Embryonic facial prominence (tissue), 1 donor: ENCODE measurements at regions not wholly inside any gene's neighbourhood (a gene's known extent, or its start where the extent isn't known, plus 50 kb on each side); places are given as distances from the start of the nearest gene placed in this dataset.
A peak's percentile ranks its signal among the peaks of the same experiment; 100 is the strongest.

ENCODE experiments used
- DNase-seq: peaks from one replicate; pipeline ENCODE4 v3.0.0-alpha.2; 2016; ENCODE audit errors: extremely low spot score

DNA sequence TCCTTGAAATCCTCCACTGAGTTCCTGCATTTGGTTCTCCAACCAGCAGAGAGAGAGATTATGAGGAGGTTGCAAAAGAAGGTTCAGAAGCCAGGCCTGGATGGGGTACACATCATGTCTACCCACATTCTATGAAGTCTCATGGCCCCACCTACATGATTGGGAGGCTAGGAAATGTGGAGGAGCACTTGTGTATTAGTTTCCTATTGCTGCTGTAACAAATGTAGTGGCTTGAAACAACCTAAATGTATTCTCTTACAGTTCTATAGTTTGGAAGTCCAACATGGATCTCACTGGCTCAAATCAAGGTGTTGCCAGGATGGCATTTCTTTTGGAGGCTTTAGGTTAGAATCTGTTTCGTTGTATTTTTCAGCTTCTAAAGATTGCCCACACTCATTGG lies 134.2 kb upstream of the ZNF648 start:
- DNase-seq = no peak

DNA sequence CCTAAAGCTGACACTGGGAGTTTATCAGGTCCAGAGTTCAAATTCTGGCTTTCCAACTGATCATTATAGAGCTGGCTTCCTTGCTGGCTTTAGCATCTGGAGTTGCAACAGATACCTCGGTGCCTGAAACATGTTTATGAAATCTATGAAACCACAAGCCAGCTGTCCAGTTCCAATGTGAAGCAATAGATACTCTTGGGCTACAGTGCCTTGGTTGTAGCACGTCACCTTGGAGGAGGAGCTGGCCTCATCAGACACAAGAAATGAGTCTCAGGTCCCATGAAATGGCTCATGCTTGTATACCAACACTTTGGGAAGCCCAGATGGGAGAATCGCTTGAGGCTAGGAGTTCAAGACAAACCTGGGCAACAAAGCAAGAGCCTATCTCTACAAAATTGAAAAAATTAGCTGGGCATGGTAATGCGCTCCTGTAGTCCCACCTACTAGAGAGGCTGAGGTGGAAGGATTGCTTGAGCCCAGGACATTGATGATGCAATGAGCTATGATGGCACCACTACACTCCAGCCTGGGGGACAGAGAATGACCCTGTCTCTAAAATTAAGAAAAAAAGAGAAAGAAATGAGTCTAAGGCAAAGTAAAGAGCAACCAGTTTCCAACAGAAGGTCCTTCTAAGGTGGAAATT lies 132.5 kb upstream of the ZNF648 start:
- no peak for DNase-seq

DNA sequence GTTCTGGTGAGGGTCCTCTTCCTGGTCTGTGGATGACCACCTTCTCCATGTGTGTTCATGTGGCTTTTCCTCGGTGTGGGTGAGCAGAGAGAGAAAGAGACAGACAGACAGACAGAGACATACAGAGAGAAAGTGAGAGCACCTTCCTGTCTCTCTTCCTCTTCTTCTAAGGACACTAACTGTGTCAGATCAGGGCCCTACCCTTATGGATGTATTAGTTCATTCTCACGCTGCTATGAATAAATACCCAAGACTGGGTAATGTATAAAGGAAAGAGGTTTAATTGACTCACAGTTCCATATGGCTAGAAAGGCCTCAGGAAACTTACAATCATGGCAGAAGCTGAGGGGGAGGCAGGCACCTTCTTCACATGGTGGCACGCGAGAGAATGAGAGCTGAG lies 131.5 kb upstream of the ZNF648 start:
- no peak for DNase-seq

DNA sequence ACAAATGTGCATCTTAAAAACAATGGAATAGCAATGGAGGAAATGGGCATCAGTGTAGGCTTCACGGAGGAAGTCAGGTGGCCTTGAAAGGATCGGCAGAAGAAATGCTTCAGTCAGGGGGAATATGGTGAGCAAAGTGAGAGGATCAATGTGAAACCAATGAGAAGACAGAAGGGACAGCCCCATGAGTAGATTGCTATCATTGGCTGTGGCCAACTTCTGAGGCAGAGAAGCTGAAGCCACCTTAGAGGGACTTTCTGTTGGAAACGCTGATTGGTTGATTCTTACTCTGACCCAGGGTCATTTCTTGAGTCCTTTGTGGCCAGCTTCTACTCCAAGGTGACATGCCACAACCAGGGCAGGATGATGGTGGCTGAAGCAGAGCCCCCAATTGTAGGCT lies 130.7 kb upstream of the ZNF648 start:
- DNase-seq = no peak

DNA sequence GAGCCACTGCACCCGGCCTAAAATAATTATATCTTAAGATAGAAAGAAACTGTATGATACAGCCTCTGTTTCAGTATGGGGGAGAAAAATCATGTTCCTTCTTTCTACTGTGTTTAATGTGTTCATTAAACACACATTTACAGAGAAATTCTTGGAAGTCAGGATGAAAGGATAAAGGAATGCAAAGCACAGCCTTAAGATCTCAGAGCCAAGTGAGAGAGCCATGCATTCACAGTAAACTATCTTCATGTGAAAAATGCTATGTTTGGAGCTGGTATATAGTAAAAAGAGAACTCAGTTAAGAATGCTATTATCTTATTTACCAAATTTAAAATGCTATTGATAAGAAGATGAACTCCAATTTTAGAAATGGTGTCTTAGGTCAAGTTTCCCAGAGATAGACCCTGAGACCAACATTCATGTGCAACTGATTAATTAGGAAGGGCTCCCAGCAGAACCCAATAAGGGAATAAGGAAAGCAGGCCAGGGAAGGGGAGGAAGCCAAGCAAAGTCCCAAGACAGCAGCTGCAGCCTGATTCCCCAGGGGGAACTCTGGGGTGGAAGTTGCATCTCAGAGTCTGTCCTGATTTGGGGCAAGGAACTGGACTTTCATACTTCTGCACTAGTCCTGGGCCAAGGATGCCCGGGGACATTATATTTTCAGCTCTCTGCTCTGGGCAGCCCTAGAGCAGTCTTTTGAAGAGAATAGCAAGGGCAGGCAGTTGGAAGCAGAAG lies 130.0 kb upstream of the ZNF648 start:
- DNase-seq = no peak

DNA sequence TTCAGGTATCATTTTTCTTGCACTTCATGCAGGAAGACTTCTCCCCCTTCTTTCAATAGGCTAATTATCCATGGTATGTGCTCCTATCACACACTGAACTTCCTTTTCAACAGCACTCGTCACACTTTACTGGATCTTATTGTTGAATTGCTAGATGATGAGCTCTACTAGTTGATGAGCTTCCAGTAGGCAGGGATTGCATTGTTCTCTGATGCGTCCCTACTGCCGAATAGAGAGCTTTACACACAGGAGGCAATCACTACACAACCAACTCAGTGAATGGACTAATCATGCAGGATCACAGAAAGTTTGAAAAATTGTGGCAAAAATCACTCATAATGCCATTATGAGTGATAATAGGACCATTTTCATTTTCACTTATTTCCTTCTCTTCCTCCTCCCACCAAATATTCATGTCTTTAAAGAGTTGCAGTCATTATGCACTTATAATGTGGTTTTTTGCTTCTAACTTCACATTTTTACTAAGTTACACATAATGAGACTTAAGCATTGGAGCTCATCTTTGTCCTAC lies 128.1 kb upstream of the ZNF648 start:
- DNase-seq = no peak

DNA sequence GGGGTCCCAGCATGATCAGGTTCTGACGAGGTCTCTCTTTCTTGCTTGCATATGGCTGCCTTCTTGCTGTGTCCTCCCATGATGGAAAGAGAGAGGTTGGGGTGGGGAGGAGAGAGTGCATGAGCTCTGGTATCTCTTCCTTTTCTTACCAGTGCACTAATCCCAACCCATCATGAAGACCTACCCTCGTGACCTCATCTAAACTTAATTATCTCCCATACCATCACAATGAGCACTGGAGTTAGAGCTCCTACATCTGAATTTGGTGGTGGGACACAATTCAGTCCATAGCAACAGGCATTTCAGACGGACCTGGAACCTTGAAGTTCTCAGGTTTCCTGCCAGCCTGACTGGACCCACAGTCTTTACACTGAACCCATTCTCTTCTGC lies 125.2 kb upstream of the ZNF648 start:
- no peak for DNase-seq

DNA sequence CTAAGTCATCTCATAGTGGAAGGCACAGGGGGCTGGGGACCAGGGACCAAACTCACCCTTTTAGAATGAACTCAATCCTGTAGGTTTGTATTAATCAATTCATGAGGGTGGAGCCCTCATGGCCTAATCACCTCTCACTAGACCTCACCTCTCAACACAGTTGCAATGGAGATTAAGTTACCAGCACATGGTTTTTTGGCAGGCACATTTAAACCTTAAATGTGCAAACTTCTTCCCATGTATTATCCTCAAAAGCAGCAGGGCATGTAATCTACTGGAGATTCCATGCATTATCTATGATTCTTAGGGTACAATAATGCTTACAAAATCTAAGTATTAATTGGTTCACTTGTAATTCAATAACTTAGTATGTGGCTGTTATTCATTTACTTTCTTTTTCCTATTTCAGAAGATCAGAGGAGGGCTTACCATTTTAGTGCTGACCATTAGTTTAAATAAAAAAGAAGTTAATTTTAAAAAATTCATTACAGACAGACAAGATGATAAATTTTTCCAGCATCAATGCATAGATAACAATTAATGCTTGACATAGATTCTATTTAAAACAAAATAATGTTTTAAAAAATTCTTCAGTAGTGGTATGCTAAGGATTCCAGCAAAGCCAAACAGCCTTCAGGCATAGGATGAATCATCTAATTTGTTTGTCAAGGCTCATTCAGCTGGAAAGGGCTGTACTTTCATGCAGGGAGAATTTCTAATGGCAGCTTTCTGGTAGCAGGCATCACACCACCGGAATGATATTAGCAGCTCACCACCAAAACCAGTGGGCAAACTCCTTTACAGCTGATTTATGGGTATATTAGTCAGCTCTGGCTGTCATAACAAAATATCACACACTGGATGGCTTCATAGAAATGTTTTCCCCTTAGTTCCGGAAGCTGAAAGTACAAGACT lies 124.6 kb upstream of the ZNF648 start:
- DNase-seq = no peak

DNA sequence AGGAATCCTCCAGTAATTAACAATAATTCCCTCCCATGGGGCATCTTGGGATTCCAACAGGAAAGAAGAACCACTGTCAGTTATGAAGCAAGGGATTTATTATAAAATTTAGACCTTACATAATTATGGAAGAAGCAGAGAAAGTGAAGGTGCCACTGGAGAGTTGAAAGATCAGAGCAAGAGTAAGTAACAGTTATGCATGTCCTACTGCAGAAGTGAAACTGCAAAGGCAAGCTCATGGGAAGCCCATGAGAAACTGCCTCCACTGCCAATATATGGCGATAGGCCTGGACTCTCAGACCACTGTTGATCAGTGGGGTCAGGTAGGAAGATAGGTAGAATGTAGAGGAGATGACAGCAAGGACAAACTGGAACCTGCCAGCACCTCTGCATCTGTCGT lies 123.6 kb upstream of the ZNF648 start:
- no peak for DNase-seq

DNA sequence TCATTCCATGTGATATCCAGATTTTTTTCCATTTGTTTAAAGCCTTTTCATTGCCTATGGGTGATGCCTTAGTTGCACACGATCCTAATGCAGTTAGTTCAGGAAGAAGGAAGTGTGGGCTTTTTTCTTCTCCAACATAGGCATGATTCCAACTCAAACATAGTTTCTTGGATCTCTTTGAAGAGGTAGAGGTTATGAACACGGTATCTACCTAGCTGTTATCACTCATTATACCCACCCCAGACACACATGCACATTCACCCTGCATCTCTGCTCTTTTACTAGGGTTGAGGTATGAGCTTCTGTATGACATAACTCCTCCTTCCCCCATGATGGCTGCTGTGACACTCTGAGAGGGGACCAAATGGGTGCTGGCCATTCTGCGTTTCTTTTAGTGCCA lies 122.1 kb upstream of the ZNF648 start:
- no peak for DNase-seq

DNA sequence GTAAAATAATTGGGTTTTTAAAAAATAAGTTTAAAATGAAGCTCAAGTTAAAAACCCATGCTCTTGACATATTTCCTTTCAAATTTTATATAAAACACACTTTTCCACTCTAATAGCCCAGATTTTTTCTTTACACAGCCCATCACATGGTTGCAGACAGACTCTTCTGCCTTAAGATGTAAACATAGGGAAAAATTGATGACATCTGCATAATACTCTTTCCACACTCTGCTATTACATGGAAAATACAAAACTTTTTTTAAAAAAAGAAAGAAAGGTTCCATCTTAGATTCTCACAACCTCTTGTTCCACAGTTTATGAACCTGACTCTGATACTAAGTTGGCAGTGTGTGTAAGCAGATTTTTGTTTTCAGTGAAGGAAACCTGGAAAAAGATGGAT lies 120.8 kb upstream of the ZNF648 start:
- no peak for DNase-seq

DNA sequence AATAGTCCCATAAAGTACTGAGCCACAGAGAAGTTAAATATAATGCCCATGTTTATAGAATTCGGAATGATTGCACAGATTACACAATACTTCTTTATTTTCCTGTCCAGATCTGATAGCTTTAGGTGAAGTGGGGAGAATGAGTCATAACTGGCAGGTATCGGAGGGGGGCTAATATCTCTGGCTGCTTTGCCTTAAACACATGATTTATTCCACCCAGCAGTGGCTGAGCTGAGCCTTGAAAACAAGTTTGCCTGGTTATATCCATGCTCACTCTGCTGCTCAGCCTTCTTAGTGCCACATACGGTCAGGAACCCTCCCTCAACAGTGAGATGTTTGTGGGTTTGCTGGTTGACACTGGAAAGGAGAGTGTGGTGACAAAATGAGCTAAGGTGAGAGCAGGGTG lies 119.7 kb upstream of the ZNF648 start:
- DNase-seq = no peak

DNA sequence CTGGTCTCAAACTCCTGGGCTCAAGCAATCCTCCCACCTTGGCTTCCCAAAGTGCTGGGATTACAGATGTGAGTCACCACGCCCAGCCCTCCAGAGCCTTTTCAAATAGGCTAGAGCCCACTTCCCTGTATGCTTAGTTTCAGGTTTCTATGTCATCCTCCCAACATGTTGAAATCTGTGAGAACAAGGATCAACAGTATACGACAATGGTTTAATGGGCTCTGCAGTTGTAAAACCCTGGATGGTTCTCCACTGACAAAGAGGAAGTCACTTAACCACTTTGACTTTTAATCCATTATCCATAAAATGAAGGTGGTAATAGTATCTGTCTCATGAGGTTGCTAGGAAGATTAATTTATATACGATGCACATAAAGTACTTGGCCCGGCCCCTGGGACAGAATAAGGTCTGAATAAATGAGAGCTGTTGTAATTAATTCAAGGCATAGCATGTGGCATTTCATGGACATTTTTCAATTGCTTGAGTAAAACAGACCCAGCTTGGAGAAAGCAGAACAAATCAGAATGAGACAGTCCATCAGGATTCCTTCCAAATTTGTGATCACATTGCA lies 113.9 kb upstream of the ZNF648 start:
- DNase-seq = no peak

DNA sequence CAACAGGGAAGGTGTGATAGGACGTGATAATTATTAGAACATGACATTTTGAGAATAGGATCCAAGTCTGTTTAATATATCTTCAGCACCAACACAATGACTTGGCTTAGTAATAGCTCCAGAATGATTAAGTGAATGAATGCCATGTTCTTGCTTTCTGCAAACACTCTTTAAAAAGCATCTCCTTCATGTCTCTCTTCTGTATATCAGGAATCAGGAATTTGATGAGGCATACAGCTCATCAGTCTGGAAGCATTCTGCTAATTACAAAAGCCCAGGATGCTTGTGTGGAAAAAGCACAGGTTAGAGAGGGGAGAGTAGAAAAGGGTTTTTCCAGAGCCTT lies 113.0 kb upstream of the ZNF648 start:
- no peak for DNase-seq

DNA sequence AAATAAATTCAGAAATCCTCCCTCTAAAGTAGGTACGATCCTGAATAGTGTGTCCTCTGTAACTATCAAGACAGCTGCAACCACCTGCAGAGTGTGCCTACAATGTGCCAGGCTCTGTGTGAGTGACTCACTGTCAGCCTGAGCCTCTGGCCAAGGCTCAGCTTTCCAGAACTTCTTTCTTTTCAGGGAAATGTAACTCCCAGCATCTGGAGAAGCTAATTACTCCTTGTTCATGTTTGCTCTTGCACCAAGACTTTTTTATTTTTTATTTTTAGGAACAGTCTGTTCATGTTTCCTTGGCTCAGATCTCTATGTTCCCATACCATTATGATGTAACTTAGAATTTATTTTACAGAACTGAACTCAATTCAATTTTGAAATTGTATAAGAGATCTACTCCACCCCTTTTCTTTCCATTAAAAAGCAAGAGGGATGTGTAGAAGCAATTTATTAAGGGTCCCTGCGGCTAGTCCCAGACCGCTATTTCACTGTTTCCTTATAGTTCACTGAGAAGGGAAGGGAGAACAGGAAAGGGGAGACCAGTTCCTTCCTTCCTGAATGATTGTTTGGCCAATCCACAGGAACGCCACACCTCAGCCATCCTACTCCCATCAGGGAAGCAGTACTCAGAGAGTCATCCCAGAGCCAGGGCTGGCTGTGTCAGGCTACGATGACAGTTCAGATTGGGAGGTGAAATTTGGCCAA lies 112.4 kb upstream of the ZNF648 start:
- peak; percentile 39 for DNase-seq

DNA sequence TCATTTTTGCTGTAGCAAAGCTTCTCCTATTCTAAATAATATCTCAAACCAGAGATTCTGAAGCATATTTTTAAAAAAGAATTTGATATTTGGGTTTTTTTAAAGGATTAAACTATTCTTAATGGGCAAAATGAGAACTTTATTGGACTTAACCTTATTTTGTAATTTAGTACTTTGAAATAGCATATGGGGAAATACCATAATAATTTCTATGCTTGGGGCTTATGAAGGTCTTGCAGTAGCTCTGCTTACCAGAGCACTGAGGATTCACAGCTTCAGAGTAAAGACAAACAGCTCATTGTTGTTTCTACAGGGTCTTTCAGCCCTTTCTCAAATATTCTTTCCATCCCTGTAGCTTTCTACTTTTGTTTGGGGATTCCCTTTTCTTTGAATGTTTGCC lies 111.2 kb upstream of the ZNF648 start:
- DNase-seq = no peak

DNA sequence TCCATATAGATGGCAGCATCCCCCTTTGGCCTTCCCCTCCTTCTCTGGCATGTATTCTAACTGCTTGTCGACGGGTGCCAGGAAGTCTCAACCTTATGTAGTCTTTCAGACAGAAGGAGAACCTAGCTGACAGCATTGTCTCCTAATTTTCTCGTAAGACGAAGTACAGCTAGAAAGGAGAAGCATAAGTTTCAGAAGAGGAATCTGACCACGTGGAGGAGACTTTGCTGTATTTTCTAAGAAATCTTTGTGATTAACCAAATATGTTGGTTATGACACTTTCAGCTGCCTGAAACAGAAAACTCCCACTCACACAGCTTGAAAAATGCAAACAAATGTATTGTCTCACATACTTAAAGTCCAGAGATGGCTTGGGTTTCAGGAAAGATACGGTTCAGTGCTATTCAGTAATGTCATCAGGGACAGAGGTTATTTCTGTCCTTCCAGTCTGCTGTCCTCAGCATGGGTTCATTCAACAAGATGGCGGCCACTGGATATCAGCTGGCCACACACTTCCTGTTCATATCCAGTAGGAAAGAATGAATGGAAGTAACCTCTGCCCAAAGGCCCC lies 109.5 kb upstream of the ZNF648 start:
- no peak for DNase-seq

DNA sequence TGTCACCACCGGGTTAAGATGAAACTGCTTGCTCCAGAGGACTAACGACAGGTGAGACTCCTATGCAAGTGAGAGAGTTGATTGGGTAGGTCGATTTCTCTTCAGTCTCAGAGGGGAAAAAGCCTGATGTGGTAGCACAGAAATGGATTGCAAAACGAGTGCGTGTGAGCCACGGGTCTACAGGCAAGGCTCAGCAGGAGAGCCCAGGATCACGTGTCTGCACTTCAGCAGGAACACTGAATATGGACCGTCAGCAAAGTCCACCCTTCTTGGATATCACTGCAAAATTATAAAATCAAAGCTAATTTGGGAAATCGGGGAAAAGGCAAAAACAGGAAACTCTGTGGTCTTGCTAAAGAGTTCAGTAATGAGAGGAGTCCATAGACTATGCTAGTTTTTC lies 107.7 kb upstream of the ZNF648 start:
- DNase-seq = no peak

DNA sequence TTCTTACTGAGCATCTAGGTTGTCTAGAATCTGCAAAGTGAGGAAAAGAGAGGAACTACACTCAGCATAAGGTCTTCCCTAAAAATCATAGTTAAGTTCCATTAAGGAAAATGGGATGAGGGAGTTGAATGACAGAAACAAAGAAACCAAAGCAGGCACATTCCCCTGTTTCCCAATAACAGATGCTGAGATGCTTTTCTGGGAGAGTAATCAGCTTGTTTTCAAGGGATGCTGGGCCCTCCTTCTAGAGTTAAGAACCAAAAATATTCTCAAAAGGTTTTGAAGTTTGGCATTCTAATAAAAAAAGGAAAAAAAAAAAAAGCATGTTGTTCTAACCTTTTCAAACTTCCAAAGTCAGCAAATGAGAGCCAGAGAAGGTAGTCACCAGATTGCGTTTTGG lies 105.2 kb upstream of the ZNF648 start:
- DNase-seq = no peak

DNA sequence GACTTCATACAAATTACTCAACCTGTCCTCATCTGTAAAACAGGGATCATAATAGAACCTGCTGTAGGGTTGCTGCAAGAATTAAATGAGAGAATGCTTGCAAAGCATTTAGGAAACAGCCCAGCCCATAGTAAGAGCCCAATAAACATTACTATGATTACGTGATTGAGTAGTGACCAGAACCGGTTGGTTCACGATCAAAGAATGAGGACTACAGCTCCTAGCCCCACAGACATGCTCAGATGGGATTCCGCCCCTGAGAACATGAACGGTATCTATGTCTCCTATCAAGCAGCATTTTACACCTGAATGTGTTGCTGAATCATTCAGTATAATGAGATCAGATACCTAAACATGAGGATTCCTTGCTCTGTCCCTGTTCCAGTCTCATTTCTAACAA lies 104.8 kb upstream of the ZNF648 start:
- no peak for DNase-seq

DNA sequence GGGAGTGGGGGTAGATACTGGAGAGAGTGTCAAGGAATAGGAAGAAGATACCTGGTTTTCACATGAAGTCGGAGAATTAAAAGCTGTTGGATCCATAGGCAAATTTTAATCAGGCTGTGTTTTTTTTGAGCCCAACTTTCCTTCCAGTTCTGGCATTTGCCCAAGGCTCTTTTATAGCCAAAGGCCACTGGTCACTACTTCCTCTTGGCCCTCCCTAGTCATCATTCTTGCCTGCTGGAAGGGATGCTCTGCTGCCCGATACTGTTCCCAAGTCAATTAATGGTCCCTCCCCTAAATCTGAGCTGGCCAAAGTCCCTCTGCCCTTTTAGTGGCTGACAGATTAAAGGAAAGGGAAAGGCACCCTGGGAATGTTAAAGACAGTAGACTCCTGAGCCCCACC lies 102.8 kb upstream of the ZNF648 start:
- no peak for DNase-seq
